Tibial artery (tissue), 4 donors: ENCODE measurements at regions not wholly inside any gene's neighbourhood (a gene's known extent, or its start where the extent isn't known, plus 50 kb on each side); places are given as distances from the start of the nearest gene placed in this dataset.
A peak's percentile ranks its signal among the peaks of the same experiment; 100 is the strongest.

ENCODE experiments used
- DNase-seq, 2 donors: peaks; one replicate each; pipeline ENCODE4 v3.0.0-alpha.2; 2019
- H3K27ac ChIP-seq, 2 donors: fragments of 200-600 bp; sonication (generic) in 1 of 2; 1 replicate in 1 of 2; 2 replicates in 1 of 2; pipeline ENCODE4 v1.5.1; 2018 to 2019; ENCODE audit warnings: mild to moderate bottlenecking in 1 of 2
- H3K27me3 ChIP-seq, 2 donors: fragments of 200-600 bp; sonication (generic) in 1 of 2; one replicate each; pipeline versions ENCODE4 v1.5.1 to v1.6.0; 2016 to 2019
- H3K36me3 ChIP-seq, 3 donors: fragments of 200-600 bp; sonication (generic) in 2 of 3; one replicate each; pipeline ENCODE4 v1.5.1; 2016 to 2019; ENCODE audit warnings: mild to moderate bottlenecking in 2 of 3
- H3K4me1 ChIP-seq, 4 donors: fragments of 200-600 bp; sonication (generic) in 2 of 4; 1 replicate in 3 of 4; 2 replicates in 1 of 4; pipeline ENCODE4 v1.5.1; 2016 to 2019
- H3K4me3 ChIP-seq, 2 donors: fragments of 200-600 bp; sonication (generic) in 1 of 2; 1 replicate in 1 of 2; 2 replicates in 1 of 2; pipeline ENCODE4 v1.5.1; 2018 to 2019; ENCODE audit warnings: mild to moderate bottlenecking in 2 of 2
- H3K9me3 ChIP-seq, 3 donors: fragments of 200-600 bp; sonication (generic) in 1 of 3; one replicate each; pipeline ENCODE4 v1.5.1; 2016 to 2019
- CTCF ChIP-seq, 2 experiments: fragments of 200-600 bp in 1 of 2; fragments of 450-650 bp in 1 of 2; IDR thresholded peaks; one replicate each; pipeline ENCODE4 v1.5.1; 2017 to 2019; ENCODE audit warnings: antibody characterized with exemption in 2 of 2, mild to moderate bottlenecking in 1 of 2, moderate library complexity in 1 of 2
- intact Hi-C: fragments of 100-400 bp; cut with DNase I; formaldehyde crosslinking; loops from one replicate; pipeline ENCODE4 v1.15.0; 2023; ENCODE audit warnings: low total_unique reads

GRCh38 chr2:163187995-163188655 lies 349.6 kb upstream of the KCNH7 start:
- no peak overlapping the region for H3K27ac ChIP-seq
- intact Hi-C loops, result no loop called here
- no peak overlapping the region for H3K4me3 ChIP-seq
- TF ChIP-seq CTCF (IDR thresholded peaks at IDR 0.05), result no peak
- H3K9me3 ChIP-seq, result no peaks in the 10 kb centered on the region
- no peaks in the 10 kb centered on the region for H3K36me3 ChIP-seq
- no peak for DNase-seq
- H3K4me1 ChIP-seq, result no peaks in the 10 kb centered on the region
- no peaks in the 10 kb centered on the region for H3K27me3 ChIP-seq

- intact Hi-C loops, result no loop called here
- Histone ChIP-seq H3K9me3 (no peaks in the 10 kb centered on the region), H3K36me3 (no peaks in the 10 kb centered on the region), H3K27ac (no peak overlapping the region), H3K27me3 (no peaks in the 10 kb centered on the region), H3K4me3 (no peak overlapping the region), H3K4me1 (no peaks in the 10 kb centered on the region)
- DNase-seq, result no peak
- TF ChIP-seq CTCF (IDR thresholded peaks at IDR 0.05), result no peak
Measured at GRCh38 chr2:163187119-163187518, 348.6 kb upstream of the KCNH7 start.

GRCh38 chr2:163185160-163185559 lies 346.6 kb upstream of the KCNH7 start:
- DNase-seq, result no peak
- no peaks in the 10 kb centered on the region for H3K9me3 ChIP-seq
- H3K27ac ChIP-seq, result no peak overlapping the region
- no peaks in the 10 kb centered on the region for H3K4me1 ChIP-seq
- no peaks in the 10 kb centered on the region for H3K36me3 ChIP-seq
- intact Hi-C loops, result no loop called here
- no peak overlapping the region for H3K4me3 ChIP-seq
- H3K27me3 ChIP-seq, result no peaks in the 10 kb centered on the region
- TF ChIP-seq CTCF (IDR thresholded peaks at IDR 0.05), result no peak

DNA sequence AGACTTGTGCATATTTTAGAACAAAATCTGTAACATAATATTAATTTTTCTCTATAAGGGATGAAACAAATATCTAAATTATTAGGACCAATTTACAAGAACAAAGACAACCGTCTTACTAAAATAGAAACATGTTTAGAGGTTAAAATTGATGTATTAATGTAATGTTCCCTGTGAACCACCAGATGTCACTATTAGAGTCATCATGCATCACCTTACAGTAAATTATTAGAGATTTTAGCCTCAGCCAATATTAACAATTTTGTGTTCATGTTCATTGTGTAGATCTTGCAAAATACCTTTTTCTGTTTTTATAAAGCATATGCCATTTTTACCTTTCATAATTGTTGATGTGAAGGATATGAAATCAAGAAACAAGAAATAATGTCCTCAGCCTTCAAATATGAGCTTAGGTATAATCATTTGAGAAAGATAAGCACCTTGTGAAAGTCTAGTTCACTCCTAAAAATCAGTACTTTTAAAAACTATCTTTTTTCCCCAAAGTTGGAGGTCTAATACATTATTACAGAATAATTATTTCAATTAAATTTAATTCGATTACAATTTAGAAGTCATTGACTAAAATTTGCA lies 344.3 kb upstream of the KCNH7 start:
- no peak for DNase-seq

DNA sequence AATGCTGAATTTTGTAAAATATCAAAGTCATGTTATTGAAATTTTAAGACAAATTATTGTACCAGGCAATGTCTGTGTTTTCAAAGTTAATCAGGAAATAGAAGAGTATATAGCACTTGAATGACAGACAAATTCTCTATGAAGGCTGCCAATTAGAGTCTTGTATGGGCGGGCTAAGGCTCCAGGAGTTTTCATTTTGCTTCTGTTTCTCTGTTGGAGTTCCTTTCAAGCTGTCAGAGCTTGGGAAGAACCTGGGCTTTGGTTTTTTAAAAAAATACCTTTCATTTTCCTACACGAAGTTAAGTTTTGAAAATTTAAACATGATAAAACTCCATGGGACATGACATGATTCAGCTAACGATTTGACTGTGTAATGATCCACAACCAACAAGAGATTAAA lies 339.0 kb upstream of the KCNH7 start:
- intact Hi-C loops, result no loop called here
- Histone ChIP-seq H3K27me3 (no peaks in the 10 kb centered on the region), H3K4me3 (no peak overlapping the region), H3K4me1 (no peaks in the 10 kb centered on the region), H3K27ac (no peak overlapping the region), H3K36me3 (no peaks in the 10 kb centered on the region), H3K9me3 (no peaks in the 10 kb centered on the region)
- TF ChIP-seq CTCF (IDR thresholded peaks at IDR 0.05), result no peak
- DNase-seq, result no peak

More for the DNA sequence above, 344.3 kb upstream of the KCNH7 start:
- H3K9me3 ChIP-seq, result no peaks in the 10 kb centered on the region
- H3K36me3 ChIP-seq, result no peaks in the 10 kb centered on the region
- H3K4me3 ChIP-seq, result no peak overlapping the region
- H3K27me3 ChIP-seq, result no peaks in the 10 kb centered on the region
- peak; percentile 52 to 53 for TF ChIP-seq CTCF (IDR thresholded peaks at IDR 0.05)
- intact Hi-C loops, result no loop called here
- no peaks in the 10 kb centered on the region for H3K4me1 ChIP-seq
- H3K27ac ChIP-seq, result no peak overlapping the region
